PC-3 (cell line): ENCODE measurements at regions not wholly inside any gene's neighbourhood (a gene's known extent, or its start where the extent isn't known, plus 50 kb on each side); places are given as distances from the start of the nearest gene placed in this dataset.
"Not testable (repeated sequence)": the region's sequence is repeated elsewhere in the genome, so short reads cannot be mapped to it uniquely, and the experiment has no call there.

Experiments
- ATAC-seq: fragments of 200-7000 bp; cut with Tn5 transposase; 2 replicates; pipeline ENCODE4 v1.9.1; 2020; ENCODE audit warnings: mild to moderate bottlenecking, moderate library complexity
- BruUV-seq: library from RNA; stranded (reverse); fragments of 400-500 nt; replicated peaks from 2 replicates; lab custom pipeline; 2021; lab: Mats Ljungman, UMichigan
- CTCF ChIA-PET: fragments of 300-600 bp; sonication (Branson Sonifier 250); formaldehyde crosslinking; loops from one replicate; lab custom pipeline; 2022; ENCODE audit warnings: antibody characterized with exemption; lab: Charles Lee
- POLR2A ChIA-PET: fragments of 300-600 bp; sonication (Branson Sonifier 250); formaldehyde crosslinking; loops from one replicate; lab custom pipeline; 2022; ENCODE audit warnings: antibody characterized with exemption; ENCODE audit not compliant: unreplicated experiment; lab: Charles Lee
- DNase-seq: peaks from one replicate; pipeline ENCODE4 v3.0.0-alpha.2; 2015
- H2AFZ ChIP-seq: fragments of 300-600 bp; sonication (generic); 2 replicates; pipeline ENCODE4 v1.6.0; 2016; ENCODE audit warnings: antibody characterized with exemption, low read length
- H3F3A ChIP-seq: fragments of 300-600 bp; sonication (generic); one replicate; pipeline ENCODE4 v1.6.0; 2017; ENCODE audit warnings: antibody characterized with exemption, low read length, control low read depth, mild to moderate bottlenecking; ENCODE audit not compliant: unreplicated experiment
- H3K27ac ChIP-seq: fragments of 300-600 bp; sonication (generic); 2 replicates; pipeline ENCODE4 v1.5.1; 2016; ENCODE audit warnings: mild to moderate bottlenecking, low read length
- H3K27me3 ChIP-seq: fragments of 300-600 bp; sonication (generic); 2 replicates; pipeline ENCODE4 v1.6.1; 2016; ENCODE audit warnings: low read length, mixed read lengths
- H3K36me3 ChIP-seq: fragments of 300-600 bp; sonication (generic); 2 replicates; pipeline ENCODE4 v1.6.1; 2016; ENCODE audit warnings: low read depth, mixed run types, low read length, mixed read lengths
- H3K4me1 ChIP-seq: fragments of 300-600 bp; sonication (generic); 2 replicates; pipeline ENCODE4 v1.5.1; 2016; ENCODE audit warnings: low read length; ENCODE audit not compliant: insufficient read depth
- H3K4me2 ChIP-seq: fragments of 300-600 bp; sonication (generic); 2 replicates; pipeline ENCODE4 v1.6.0; 2016; ENCODE audit warnings: low read length
- H3K4me3 ChIP-seq: fragments of 300-600 bp; sonication (generic); 2 replicates; pipeline ENCODE4 v1.5.1; 2016; ENCODE audit warnings: mild to moderate bottlenecking, low read length, mixed read lengths
- H3K79me2 ChIP-seq: fragments of 300-600 bp; sonication (generic); 2 replicates; pipeline ENCODE4 v1.6.1; 2017; ENCODE audit warnings: low read length, mixed read lengths
- H3K9ac ChIP-seq: fragments of 300-600 bp; sonication (generic); 2 replicates; pipeline ENCODE4 v1.6.0; 2016; ENCODE audit warnings: mild to moderate bottlenecking, low read length
- H3K9me2 ChIP-seq: fragments of 300-600 bp; sonication (generic); replicated peaks from 2 replicates; pipeline ENCODE4 v1.6.1; 2016; ENCODE audit warnings: mixed run types, low read length, mixed read lengths
- H3K9me3 ChIP-seq: fragments of 300-600 bp; sonication (generic); 2 replicates; pipeline ENCODE4 v1.6.1; 2016; ENCODE audit warnings: low read length, mixed read lengths
- H4K20me1 ChIP-seq: fragments of 300-600 bp; sonication (generic); 2 replicates; pipeline ENCODE4 v1.6.1; 2016; ENCODE audit warnings: low read length, mixed read lengths
- EZH2 ChIP-seq: fragments of 300-600 bp; sonication (generic); IDR thresholded peaks from one replicate; pipeline ENCODE4 v1.6.1; 2017; ENCODE audit warnings: antibody characterized with exemption, mild to moderate bottlenecking, low read length; ENCODE audit not compliant: unreplicated experiment
- EZH2phosphoT487 ChIP-seq: fragments of 300-600 bp; sonication (generic); IDR thresholded peaks from 2 replicates; pipeline ENCODE4 v1.6.1; 2018; ENCODE audit warnings: mild to moderate bottlenecking, antibody characterized with exemption, low read length, borderline replicate concordance
- intact Hi-C: fragments of 100-400 bp; cut with micrococcal nuclease; formaldehyde crosslinking; loops from 2 replicates; pipeline ENCODE4 v1.9.0; 2023
- TF ChIP-seq, protein P1 (sequence below): fragments of 300-600 bp; sonication (generic); conservative IDR thresholded peaks from 2 replicates; pipeline ENCODE4 v1.5.1; 2017; ENCODE audit warnings: antibody characterized with exemption, low read depth, mild to moderate bottlenecking, low read length

DNA sequence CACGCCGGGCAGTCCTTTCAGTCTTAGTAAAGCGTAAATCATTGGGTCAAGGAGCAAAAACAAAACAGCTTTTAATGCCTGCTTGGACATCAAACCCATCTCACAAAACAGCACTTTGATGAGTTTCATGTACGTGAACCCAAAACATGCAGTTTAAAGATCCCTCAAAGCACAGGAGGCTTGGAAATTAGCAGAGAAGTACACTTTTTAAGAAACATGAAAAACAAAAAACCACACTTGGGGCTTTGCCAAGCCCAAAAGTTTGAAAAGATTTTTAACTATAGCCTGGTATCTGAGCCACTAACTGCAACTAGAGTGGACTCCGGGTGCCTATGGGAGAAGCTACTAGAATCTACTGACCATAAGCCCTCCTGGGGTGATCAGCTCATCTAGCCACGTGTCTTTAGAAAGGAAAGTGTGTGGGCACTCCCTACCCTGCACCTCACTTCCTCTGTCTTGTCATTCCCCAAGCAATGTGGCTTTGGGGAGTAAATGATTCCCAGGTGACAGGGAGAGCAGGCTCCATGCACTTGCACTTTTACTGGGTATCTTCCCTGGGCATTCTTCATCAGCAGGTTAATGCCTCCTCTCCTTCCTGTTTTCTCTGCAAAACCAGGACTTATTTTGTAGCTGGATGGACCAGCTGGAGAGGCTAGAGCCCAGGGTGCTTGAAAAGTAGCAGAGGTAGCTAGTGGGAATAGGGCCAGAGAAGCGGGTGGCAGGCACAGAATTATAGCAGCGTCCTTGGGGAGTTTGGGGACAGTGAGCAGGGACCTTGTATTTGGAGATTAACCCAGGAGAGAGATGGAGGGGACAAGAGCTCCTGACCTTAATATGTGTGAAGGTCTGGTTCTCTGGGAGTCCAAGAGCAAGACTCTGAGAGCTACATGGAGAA, 339.3 kb downstream of the BCL11B start:
- H3K9ac ChIP-seq = no peak overlapping the region
- H3K9me2 ChIP-seq = no peaks in the 10 kb centered on the region
- H4K20me1 ChIP-seq = no peaks in the 10 kb centered on the region
- CTCF ChIA-PET = no interaction called here
- H3K36me3 ChIP-seq = no peaks in the 10 kb centered on the region
- no peak overlapping the region for H3K4me2 ChIP-seq
- H3K4me3 ChIP-seq = no peak overlapping the region
- no peaks in the 10 kb centered on the region for H3K4me1 ChIP-seq
- POLR2A ChIA-PET = no interaction called here
- no peaks in the 10 kb centered on the region for H3K27me3 ChIP-seq
- H3F3A ChIP-seq = no peaks in the 10 kb centered on the region
- H3K27ac ChIP-seq = no peak overlapping the region
- TF ChIP-seq EZH2phosphoT487 (no peak), EZH2 (no peak)
- TF ChIP-seq, protein P1, sequence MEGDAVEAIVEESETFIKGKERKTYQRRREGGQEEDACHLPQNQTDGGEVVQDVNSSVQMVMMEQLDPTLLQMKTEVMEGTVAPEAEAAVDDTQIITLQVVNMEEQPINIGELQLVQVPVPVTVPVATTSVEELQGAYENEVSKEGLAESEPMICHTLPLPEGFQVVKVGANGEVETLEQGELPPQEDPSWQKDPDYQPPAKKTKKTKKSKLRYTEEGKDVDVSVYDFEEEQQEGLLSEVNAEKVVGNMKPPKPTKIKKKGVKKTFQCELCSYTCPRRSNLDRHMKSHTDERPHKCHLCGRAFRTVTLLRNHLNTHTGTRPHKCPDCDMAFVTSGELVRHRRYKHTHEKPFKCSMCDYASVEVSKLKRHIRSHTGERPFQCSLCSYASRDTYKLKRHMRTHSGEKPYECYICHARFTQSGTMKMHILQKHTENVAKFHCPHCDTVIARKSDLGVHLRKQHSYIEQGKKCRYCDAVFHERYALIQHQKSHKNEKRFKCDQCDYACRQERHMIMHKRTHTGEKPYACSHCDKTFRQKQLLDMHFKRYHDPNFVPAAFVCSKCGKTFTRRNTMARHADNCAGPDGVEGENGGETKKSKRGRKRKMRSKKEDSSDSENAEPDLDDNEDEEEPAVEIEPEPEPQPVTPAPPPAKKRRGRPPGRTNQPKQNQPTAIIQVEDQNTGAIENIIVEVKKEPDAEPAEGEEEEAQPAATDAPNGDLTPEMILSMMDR = no peak
- no peaks in the 10 kb centered on the region for H3K79me2 ChIP-seq
- intact Hi-C loops = no loop called here
- no peak for ATAC-seq
- no TSS peak for BruUV-seq
- DNase-seq = no peak
- H3K9me3 ChIP-seq = no peaks in the 10 kb centered on the region
- H2AFZ ChIP-seq = no peak overlapping the region

DNA sequence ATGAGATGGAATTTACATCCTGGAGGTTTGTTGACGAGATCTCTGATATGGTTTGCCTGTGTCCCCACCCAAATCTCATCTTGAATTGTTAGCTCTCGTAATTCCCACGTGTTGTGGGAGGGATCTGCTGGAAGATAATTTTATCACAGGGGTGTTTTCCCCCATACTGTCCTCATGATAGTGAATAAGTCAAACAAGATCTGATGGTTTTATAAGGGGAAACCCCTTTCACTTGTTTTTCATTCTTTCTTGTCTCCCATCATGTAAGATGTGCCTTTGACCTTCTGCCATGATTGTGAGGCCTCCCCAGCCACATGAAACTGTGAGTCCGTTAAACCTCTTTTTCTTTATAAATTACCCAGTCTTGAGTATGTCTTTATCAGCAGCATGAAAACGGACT, 337.4 kb downstream of the BCL11B start:
- H3K27ac ChIP-seq, H3K79me2 ChIP-seq, DNase-seq, H3K9me2 ChIP-seq, H3F3A ChIP-seq, H3K9ac ChIP-seq, H3K36me3 ChIP-seq, H3K9me3 ChIP-seq, H2AFZ ChIP-seq, intact Hi-C loops, BruUV-seq, CTCF ChIA-PET, H3K4me2 ChIP-seq, H4K20me1 ChIP-seq, POLR2A ChIA-PET, H3K4me1 ChIP-seq, H3K4me3 ChIP-seq, ATAC-seq: not testable (repeated sequence)
- peaks cover 13% of the 10 kb centered on the region for H3K27me3 ChIP-seq

DNA sequence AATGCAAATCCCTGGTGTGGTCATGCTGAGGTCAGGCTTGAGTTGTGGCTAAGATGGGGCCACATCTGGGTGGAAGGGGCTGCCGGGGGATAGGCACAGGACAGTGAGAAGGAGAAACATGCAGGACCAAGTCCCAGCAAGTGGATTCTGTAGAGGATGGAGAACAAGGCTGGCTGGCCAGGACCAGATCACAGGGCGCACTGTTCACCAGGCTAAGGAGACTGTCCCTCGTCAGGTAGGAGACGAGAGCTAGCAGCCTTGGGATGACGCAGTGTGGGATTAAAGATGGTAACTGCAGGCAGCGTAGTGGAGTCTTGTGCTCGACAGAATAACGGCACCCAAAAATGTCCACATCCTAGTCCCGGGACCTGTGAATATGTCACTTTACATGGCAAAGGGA, 336.1 kb downstream of the BCL11B start:
- H3K27ac ChIP-seq = no peak overlapping the region
- ATAC-seq = no peak
- TF ChIP-seq EZH2phosphoT487 (no peak), EZH2 (no peak)
- H3K36me3 ChIP-seq = no peaks in the 10 kb centered on the region
- CTCF ChIA-PET = no interaction called here
- no peaks in the 10 kb centered on the region for H3F3A ChIP-seq
- no TSS peak for BruUV-seq
- H3K4me1 ChIP-seq = no peaks in the 10 kb centered on the region
- intact Hi-C loops = no loop called here
- no peak for DNase-seq
- H3K9ac ChIP-seq = no peak overlapping the region
- H4K20me1 ChIP-seq = no peaks in the 10 kb centered on the region
- no peaks in the 10 kb centered on the region for H3K9me3 ChIP-seq
- H3K9me2 ChIP-seq = no peaks in the 10 kb centered on the region
- H3K4me2 ChIP-seq = no peak overlapping the region
- H3K4me3 ChIP-seq = no peak overlapping the region
- POLR2A ChIA-PET = no interaction called here
- no peak overlapping the region for H2AFZ ChIP-seq
- H3K79me2 ChIP-seq = no peaks in the 10 kb centered on the region
- peaks cover 21% of the 10 kb centered on the region for H3K27me3 ChIP-seq
